ENCODE measurements at regions not wholly inside any gene's neighbourhood (a gene's known extent, or its start where the extent isn't known, plus 50 kb on each side); places are given as distances from the start of the nearest gene placed in this dataset.

DNA sequence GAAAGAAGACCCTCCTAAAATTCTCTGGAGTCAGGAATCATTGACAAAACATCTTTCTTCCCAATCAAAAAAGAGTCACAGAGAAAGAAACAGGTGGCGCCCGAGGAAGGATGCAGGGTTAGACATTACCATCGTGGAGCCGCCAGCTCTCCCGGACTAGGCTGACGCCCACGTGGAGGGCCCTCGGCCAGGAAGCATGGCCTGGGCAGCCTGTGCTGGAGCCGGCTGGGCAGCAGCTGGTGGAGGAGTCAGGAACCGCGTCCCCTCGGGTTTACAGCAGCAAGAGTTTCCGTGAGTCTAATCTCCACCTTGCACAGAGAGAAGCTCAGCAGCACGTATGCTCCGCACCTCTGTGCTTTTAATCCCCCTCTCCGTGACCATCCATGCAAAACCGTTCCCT lies 533.7 kb upstream of the ATP11B start:
- TF ChIP-seq, protein P1, sequence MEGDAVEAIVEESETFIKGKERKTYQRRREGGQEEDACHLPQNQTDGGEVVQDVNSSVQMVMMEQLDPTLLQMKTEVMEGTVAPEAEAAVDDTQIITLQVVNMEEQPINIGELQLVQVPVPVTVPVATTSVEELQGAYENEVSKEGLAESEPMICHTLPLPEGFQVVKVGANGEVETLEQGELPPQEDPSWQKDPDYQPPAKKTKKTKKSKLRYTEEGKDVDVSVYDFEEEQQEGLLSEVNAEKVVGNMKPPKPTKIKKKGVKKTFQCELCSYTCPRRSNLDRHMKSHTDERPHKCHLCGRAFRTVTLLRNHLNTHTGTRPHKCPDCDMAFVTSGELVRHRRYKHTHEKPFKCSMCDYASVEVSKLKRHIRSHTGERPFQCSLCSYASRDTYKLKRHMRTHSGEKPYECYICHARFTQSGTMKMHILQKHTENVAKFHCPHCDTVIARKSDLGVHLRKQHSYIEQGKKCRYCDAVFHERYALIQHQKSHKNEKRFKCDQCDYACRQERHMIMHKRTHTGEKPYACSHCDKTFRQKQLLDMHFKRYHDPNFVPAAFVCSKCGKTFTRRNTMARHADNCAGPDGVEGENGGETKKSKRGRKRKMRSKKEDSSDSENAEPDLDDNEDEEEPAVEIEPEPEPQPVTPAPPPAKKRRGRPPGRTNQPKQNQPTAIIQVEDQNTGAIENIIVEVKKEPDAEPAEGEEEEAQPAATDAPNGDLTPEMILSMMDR (IDR thresholded peaks at IDR 0.05; ENCODE audit: insufficient read depth, low read length), result no peak
- H3K4me3 ChIP-seq (ENCODE audit: low read depth, low read length), result no peak overlapping the region
- no peak for DNase-seq (ENCODE audit: low read depth)

- no peak overlapping the region for H3K4me3 ChIP-seq (ENCODE audit: low read depth, low read length)
- DNase-seq (ENCODE audit: low read depth), result no peak
- TF ChIP-seq, protein P1 (IDR thresholded peaks at IDR 0.05; ENCODE audit: insufficient read depth, low read length), result no peak
Observed at GRCh38 chr3:182261041-182261440, 532.3 kb upstream of the ATP11B start.

- no peak overlapping the region for H3K4me3 ChIP-seq (ENCODE audit: low read depth, low read length)
- no peak for DNase-seq (ENCODE audit: low read depth)
- TF ChIP-seq, protein P1 (IDR thresholded peaks at IDR 0.05; ENCODE audit: insufficient read depth, low read length), result no peak
Observed at GRCh38 chr3:182268711-182269110, 524.6 kb upstream of the ATP11B start.

DNA sequence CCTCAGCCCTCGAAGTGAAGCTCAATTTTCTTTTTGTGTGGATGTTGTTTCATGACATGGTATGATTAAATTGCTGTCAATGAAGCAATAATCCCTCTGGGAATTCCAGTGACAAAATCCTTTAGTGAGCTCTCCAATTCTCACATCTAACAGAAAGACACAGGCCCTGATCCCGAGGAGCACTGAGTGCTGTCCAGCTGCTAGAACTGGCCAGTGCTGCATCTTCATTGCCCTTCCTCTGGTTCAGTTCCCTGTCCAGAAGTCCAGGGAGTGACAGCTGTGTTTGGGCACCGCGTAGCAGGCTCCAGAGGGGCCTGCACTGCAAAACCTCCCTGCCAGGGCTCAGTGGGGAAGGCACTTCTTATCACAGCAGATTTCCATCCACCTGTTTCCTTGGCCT lies 516.8 kb upstream of the ATP11B start:
- no peak overlapping the region for H3K4me3 ChIP-seq (ENCODE audit: low read depth, low read length)
- no peak for DNase-seq (ENCODE audit: low read depth)
- TF ChIP-seq, protein P1 (IDR thresholded peaks at IDR 0.05; ENCODE audit: insufficient read depth, low read length), result no peak

- TF ChIP-seq, protein P1 (IDR thresholded peaks at IDR 0.05; ENCODE audit: insufficient read depth, low read length), result no peak
- no peak for DNase-seq (ENCODE audit: low read depth)
- H3K4me3 ChIP-seq (ENCODE audit: low read depth, low read length), result no peak overlapping the region
Observed at GRCh38 chr3:182284793-182285192, 508.5 kb upstream of the ATP11B start.

- H3K4me3 ChIP-seq (ENCODE audit: low read depth, low read length), result no peak overlapping the region
- TF ChIP-seq, protein P1 (IDR thresholded peaks at IDR 0.05; ENCODE audit: insufficient read depth, low read length), result no peak
- no peak for DNase-seq (ENCODE audit: low read depth)
Observed at GRCh38 chr3:182292591-182292990, 500.7 kb upstream of the ATP11B start.

- DNase-seq (ENCODE audit: low read depth), result no peak
- H3K4me3 ChIP-seq (ENCODE audit: low read depth, low read length), result no peak overlapping the region
- TF ChIP-seq, protein P1 (IDR thresholded peaks at IDR 0.05; ENCODE audit: insufficient read depth, low read length), result no peak
Observed at GRCh38 chr3:182294256-182294655, 499.0 kb upstream of the ATP11B start.

Data from fibroblast of the aortic adventitia (primary cell).